Gastroesophageal sphincter (tissue), 4 donors: ENCODE measurements at regions not wholly inside any gene's neighbourhood (a gene's known extent, or its start where the extent isn't known, plus 50 kb on each side); places are given as distances from the start of the nearest gene placed in this dataset.

Experiments used
- ATAC-seq: fragments of 150-250 bp; one replicate; pipeline ENCODE4 v1.9.1; 2016; ENCODE audit warnings: mild to moderate bottlenecking, moderate library complexity
- H3K27ac ChIP-seq, 4 donors: fragments of 200-600 bp; sonication (generic) in 3 of 4; 1 replicate in 3 of 4; 2 replicates in 1 of 4; pipeline ENCODE4 v1.5.1; 2016 to 2019
- H3K27me3 ChIP-seq: fragments of 200-600 bp; sonication (generic); one replicate; pipeline ENCODE4 v1.5.1; 2019
- H3K36me3 ChIP-seq, 2 donors: fragments of 200-600 bp; sonication (generic); one replicate each; pipeline ENCODE4 v1.5.1; 2019; ENCODE audit warnings: control low read depth in 1 of 2
- H3K4me1 ChIP-seq, 3 donors: fragments of 200-600 bp; sonication (generic); 1 replicate in 2 of 3; 2 replicates in 1 of 3; pipeline ENCODE4 v1.5.1; 2016 to 2019; ENCODE audit warnings: control low read depth in 2 of 3
- H3K4me3 ChIP-seq, 2 donors: fragments of 200-600 bp; sonication (generic); one replicate each; pipeline ENCODE4 v1.5.1; 2019; ENCODE audit warnings: mild to moderate bottlenecking in 1 of 2, moderate library complexity in 1 of 2
- H3K9me3 ChIP-seq, 3 donors: fragments of 200-600 bp; sonication (generic); one replicate each; pipeline ENCODE4 v1.5.1; 2017 to 2019; ENCODE audit warnings: control low read depth in 2 of 3
- EP300 ChIP-seq: sonication (generic); formaldehyde crosslinking; IDR thresholded peaks from one replicate; pipeline ENCODE4 v1.6.1; 2017; ENCODE audit warnings: antibody characterized with exemption, mild to moderate bottlenecking
- POLR2A ChIP-seq, 2 donors: fragments of 450-650 bp; IDR thresholded peaks; one replicate each; pipeline ENCODE4 v1.6.1; 2017; ENCODE audit warnings: antibody characterized with exemption in 2 of 2, mild to moderate bottlenecking in 2 of 2, moderate library complexity in 1 of 2
- POLR2AphosphoS5 ChIP-seq: sonication (generic); formaldehyde crosslinking; IDR thresholded peaks from one replicate; pipeline ENCODE4 v1.6.1; 2017; ENCODE audit warnings: antibody characterized with exemption
- WGBS, 2 donors: methylation state at CpG; one replicate each; pipeline ENCODE4 v1.1.5; 2018; ENCODE audit warnings: low coverage in 1 of 2; 5-methylcytosine and 5-hydroxymethylcytosine counted together
- TF ChIP-seq, protein P1 (sequence below), 4 experiments: fragments of 200-600 bp in 2 of 4; fragments of 450-650 bp in 2 of 4; sonication (generic) in 1 of 4; IDR thresholded peaks; one replicate each; pipeline ENCODE4 v1.5.1; 2017 to 2019; ENCODE audit warnings: antibody characterized with exemption in 4 of 4, mild to moderate bottlenecking in 2 of 4, moderate library complexity in 2 of 4

DNA sequence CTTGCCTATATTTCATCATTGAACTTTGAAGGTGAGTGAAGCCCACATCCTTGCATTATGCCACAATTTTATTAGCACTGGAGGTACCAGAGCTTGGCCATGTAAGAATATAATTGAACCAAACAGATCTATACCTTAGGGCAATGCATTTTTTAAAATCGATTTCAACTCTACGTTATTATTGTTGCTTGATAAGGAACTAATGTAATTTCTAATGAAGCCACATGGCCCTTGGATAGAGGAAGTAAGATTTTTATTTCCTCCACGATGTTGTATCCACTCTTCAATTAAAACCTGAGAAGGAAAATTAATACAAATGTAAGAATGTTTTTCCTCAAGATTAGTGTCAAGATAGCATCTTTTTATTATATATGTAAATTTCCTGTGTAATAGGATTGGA, 370.0 kb upstream of the EEF2KMT start:
- TF ChIP-seq EP300 (no peak), POLR2A (IDR thresholded peaks at IDR 0.05) (no peak), POLR2AphosphoS5 (no peak)
- TF ChIP-seq, protein P1, sequence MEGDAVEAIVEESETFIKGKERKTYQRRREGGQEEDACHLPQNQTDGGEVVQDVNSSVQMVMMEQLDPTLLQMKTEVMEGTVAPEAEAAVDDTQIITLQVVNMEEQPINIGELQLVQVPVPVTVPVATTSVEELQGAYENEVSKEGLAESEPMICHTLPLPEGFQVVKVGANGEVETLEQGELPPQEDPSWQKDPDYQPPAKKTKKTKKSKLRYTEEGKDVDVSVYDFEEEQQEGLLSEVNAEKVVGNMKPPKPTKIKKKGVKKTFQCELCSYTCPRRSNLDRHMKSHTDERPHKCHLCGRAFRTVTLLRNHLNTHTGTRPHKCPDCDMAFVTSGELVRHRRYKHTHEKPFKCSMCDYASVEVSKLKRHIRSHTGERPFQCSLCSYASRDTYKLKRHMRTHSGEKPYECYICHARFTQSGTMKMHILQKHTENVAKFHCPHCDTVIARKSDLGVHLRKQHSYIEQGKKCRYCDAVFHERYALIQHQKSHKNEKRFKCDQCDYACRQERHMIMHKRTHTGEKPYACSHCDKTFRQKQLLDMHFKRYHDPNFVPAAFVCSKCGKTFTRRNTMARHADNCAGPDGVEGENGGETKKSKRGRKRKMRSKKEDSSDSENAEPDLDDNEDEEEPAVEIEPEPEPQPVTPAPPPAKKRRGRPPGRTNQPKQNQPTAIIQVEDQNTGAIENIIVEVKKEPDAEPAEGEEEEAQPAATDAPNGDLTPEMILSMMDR (IDR thresholded peaks at IDR 0.05) = no peak
- no peaks in the 10 kb centered on the region for H3K4me1 ChIP-seq
- H3K27me3 ChIP-seq = peaks cover 36% of the 10 kb centered on the region
- H3K9me3 ChIP-seq = peaks cover 0 to 17% (median 0%) of the 10 kb centered on the region in 3 donors
- H3K36me3 ChIP-seq = no peaks in the 10 kb centered on the region
- H3K4me3 ChIP-seq = no peak overlapping the region
- no peak for ATAC-seq
- WGBS, 2 donors = 87 to 90% methylated on average over 3 of the region's 3 CpGs
- H3K27ac ChIP-seq = no peak overlapping the region

DNA sequence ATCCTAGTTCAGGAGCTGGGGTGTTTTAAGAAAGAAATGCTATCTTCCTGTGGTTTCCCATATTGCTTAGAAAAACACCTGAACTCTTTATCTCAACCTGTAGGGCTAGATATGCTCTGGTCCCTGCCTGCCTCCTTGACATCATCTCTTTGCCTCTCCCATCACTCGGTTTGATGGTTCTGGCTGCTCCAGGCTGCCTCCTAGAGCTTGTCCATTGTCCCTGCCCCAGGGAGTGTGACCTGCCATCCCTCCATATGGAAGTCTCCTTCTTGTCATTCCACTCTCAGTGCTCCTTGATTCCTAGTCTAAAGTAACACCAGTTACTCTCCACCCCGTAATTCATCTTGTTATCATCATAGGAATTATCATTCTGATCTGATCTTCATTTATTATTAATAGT, 369.0 kb upstream of the EEF2KMT start:
- TF ChIP-seq, protein P1 (IDR thresholded peaks at IDR 0.05) = no peak
- TF ChIP-seq POLR2A (IDR thresholded peaks at IDR 0.05) (no peak), EP300 (no peak), POLR2AphosphoS5 (no peak)
- 41 to 48% methylated on average over 2 of the region's 2 CpGs for WGBS, 2 donors
- Histone ChIP-seq H3K9me3 (peaks cover 0 to 17% (median 0%) of the 10 kb centered on the region in 3 donors), H3K4me3 (no peak overlapping the region), H3K27ac (no peak overlapping the region), H3K27me3 (peaks cover 26% of the 10 kb centered on the region), H3K36me3 (no peaks in the 10 kb centered on the region), H3K4me1 (no peaks in the 10 kb centered on the region)
- no peak for ATAC-seq

DNA sequence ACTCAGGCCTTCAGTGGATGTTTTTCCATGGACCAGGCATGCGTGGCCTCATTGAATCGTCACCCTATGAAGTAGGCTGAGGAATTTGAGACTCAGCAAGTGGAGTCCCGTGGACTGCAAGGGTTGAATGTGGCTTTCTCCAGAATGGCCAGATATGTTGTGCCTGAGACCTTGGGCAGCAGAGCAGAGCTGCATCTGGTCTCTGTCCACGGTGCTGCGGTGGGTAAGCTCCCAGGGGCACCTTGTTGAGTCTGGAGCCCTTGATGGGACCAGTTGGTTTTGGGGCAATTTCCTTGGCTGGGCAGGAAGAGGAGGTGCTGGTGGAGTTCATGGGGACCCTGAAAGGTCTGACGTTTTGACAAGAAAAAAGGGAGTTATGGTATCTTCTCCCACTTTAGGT, 368.1 kb upstream of the EEF2KMT start:
- peaks cover 0 to 17% (median 0%) of the 10 kb centered on the region in 3 donors for H3K9me3 ChIP-seq
- no peaks in the 10 kb centered on the region for H3K4me1 ChIP-seq
- H3K27me3 ChIP-seq = peaks cover 19% of the 10 kb centered on the region
- TF ChIP-seq POLR2AphosphoS5 (no peak), EP300 (no peak), POLR2A (IDR thresholded peaks at IDR 0.05) (no peak)
- TF ChIP-seq, protein P1 (IDR thresholded peaks at IDR 0.05) = no peak
- no peaks in the 10 kb centered on the region for H3K36me3 ChIP-seq
- no peak for ATAC-seq
- WGBS, 2 donors = 29 to 33% methylated on average over 1 of the region's 6 CpGs
- no peak overlapping the region for H3K4me3 ChIP-seq
- no peak overlapping the region for H3K27ac ChIP-seq

DNA sequence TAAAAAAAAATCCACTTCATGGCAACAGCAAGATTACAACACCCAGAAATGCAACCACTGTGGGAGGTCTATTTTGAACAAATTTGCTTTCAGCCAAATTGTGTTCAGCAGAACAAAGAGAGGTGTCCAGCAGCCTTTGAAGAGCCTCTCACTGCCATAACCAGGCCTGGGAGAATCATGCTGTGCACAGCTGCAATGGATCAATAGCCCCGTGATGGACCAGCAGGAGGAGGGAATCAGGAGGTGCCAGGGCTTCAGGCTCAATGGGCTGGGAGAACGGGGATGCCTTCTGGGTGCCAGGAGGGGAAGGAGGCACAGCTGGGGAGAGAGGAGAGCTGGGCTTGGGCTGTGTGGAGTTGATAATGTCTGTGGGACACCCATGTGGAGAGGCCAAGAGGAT, 366.2 kb upstream of the EEF2KMT start:
- peaks cover 0 to 6% (median 0%) of the 10 kb centered on the region in 3 donors for H3K9me3 ChIP-seq
- no peak overlapping the region for H3K27ac ChIP-seq
- no peak overlapping the region for H3K4me3 ChIP-seq
- ATAC-seq = no peak
- H3K36me3 ChIP-seq = no peaks in the 10 kb centered on the region
- no peaks in the 10 kb centered on the region for H3K4me1 ChIP-seq
- TF ChIP-seq POLR2A (IDR thresholded peaks at IDR 0.05) = no peak
- WGBS, 2 donors = 17 to 25% methylated on average over 2 of the region's 2 CpGs
- H3K27me3 ChIP-seq = peaks cover under 1% of the 10 kb centered on the region

DNA sequence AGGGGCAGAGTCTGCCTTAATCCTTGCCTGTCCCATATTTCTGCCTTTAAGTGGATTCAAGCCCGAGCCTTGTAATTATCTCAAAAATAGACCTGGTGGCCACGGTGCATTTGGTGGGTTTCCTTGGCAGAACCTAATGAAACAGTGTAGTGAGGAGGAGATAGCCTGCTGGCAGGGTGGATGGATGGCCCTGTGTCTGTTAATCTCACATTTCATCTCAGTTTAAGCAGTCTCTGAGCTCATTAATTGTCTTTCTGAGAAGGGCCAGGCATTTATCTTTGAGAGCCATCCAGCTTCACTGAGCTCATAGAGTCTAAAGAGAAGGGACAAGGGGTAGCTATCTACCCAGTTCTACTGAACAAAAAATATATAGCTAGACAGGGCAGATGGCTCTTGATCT, 364.0 kb upstream of the EEF2KMT start:
- WGBS, 2 donors = 44 to 45% methylated on average over 2 of the region's 2 CpGs

More for the DNA sequence above, 364.0 kb upstream of the EEF2KMT start:
- Histone ChIP-seq H3K4me1 (no peaks in the 10 kb centered on the region), H3K4me3 (no peak overlapping the region), H3K9me3 (no peaks in the 10 kb centered on the region), H3K27me3 (no peaks in the 10 kb centered on the region), H3K27ac (no peak overlapping the region), H3K36me3 (no peaks in the 10 kb centered on the region)
- ATAC-seq = no peak
- TF ChIP-seq EP300 (no peak), POLR2AphosphoS5 (no peak), POLR2A (IDR thresholded peaks at IDR 0.05) (no peak)
- TF ChIP-seq, protein P1 (IDR thresholded peaks at IDR 0.05) = no peak
